Astrocyte of the spinal cord (primary cell): ENCODE measurements at regions not wholly inside any gene's neighbourhood (a gene's known extent, or its start where the extent isn't known, plus 50 kb on each side); places are given as distances from the start of the nearest gene placed in this dataset.

ENCODE experiments used
- DNase-seq: peaks from one replicate; pipeline ENCODE4 v3.0.0; 2011; ENCODE audit warnings: low read depth, low spot score
- H3K4me3 ChIP-seq: 2 replicates; pipeline ENCODE4 v1.5.1; 2011; ENCODE audit warnings: low read depth, mild to moderate bottlenecking, low read length, moderate library complexity
- CTCF ChIP-seq: IDR thresholded peaks from 2 replicates; pipeline ENCODE4 v1.5.1; 2012; ENCODE audit warnings: low read depth, mild to moderate bottlenecking, low read length, inconsistent platforms
- in situ Hi-C: cut with HindIII; loops from 2 replicates; pipeline ENCODE4 v1.10.0; 2017; ENCODE audit warnings: low sequenced_read_pairs

- in situ Hi-C loops, result no loop called here
Measured at GRCh38 chr10:112087953-112088456, 95.6 kb downstream of the GPAM start.

GRCh38 chr10:112091703-112092102, 91.9 kb downstream of the GPAM start:
- H3K4me3 ChIP-seq, result no peak overlapping the region
- DNase-seq, result no peak
- in situ Hi-C loops, result no loop called here
- no peak for TF ChIP-seq CTCF

More at GRCh38 chr10:112087953-112088456, 95.6 kb downstream of the GPAM start:
- DNase-seq, result no peak
- no peak for TF ChIP-seq CTCF
- H3K4me3 ChIP-seq, result no peak overlapping the region

GRCh38 chr10:112092519-112092918, 91.0 kb downstream of the GPAM start:
- no peak for TF ChIP-seq CTCF
- in situ Hi-C loops, result no loop called here
- no peak for DNase-seq
- no peak overlapping the region for H3K4me3 ChIP-seq

- no peak for DNase-seq
- TF ChIP-seq CTCF, result no peak
- H3K4me3 ChIP-seq, result no peak overlapping the region
- in situ Hi-C loops, result no loop called here
Measured at GRCh38 chr10:112094984-112095383, 88.6 kb downstream of the GPAM start.

GRCh38 chr10:112095731-112096130, 87.8 kb downstream of the GPAM start:
- no peak overlapping the region for H3K4me3 ChIP-seq
- no peak for DNase-seq
- no peak for TF ChIP-seq CTCF
- in situ Hi-C loops, result no loop called here

GRCh38 chr10:112098682-112099081, 84.9 kb downstream of the GPAM start:
- H3K4me3 ChIP-seq, result no peak overlapping the region
- in situ Hi-C loops, result no loop called here
- no peak for TF ChIP-seq CTCF
- no peak for DNase-seq
